Body of pancreas (tissue), 4 donors: ENCODE measurements at regions not wholly inside any gene's neighbourhood (a gene's known extent, or its start where the extent isn't known, plus 50 kb on each side); places are given as distances from the start of the nearest gene placed in this dataset.

Experiments
- ATAC-seq: fragments of 150-250 bp; one replicate; pipeline ENCODE4 v1.9.1; 2016
- DNase-seq, 4 donors: peaks; one replicate each; pipeline ENCODE4 v3.0.0-alpha.2; 2019
- H3K27ac ChIP-seq, 4 donors: fragments of 200-600 bp; sonication (generic); 1 replicate in 3 of 4; 2 replicates in 1 of 4; pipeline versions ENCODE4 v1.5.1 to v1.6.1; 2016 to 2019; ENCODE audit warnings: mild to moderate bottlenecking in 1 of 4, mixed read lengths in 1 of 4, moderate library complexity in 1 of 4
- H3K27me3 ChIP-seq, 2 donors: fragments of 200-600 bp; sonication (generic); one replicate each; pipeline ENCODE4 v1.6.0; 2016; ENCODE audit warnings: mild to moderate bottlenecking in 1 of 2
- H3K36me3 ChIP-seq, 2 donors: fragments of 200-600 bp; sonication (generic); replicated peaks in 1 of 2; 2 replicates each; pipeline ENCODE4 v1.5.1; 2016; ENCODE audit warnings: low read depth in 2 of 2; ENCODE audit not compliant: insufficient read depth in 1 of 2
- H3K4me1 ChIP-seq: fragments of 200-600 bp; sonication (generic); one replicate; pipeline ENCODE4 v1.6.0; 2016
- H3K4me3 ChIP-seq, 2 donors: fragments of 200-600 bp; sonication (generic); 1 replicate in 1 of 2; 2 replicates in 1 of 2; pipeline ENCODE4 v1.5.1; 2016 to 2019
- H3K9me3 ChIP-seq, 3 donors: fragments of 200-600 bp; sonication (generic); 1 replicate in 2 of 3; 2 replicates in 1 of 3; pipeline ENCODE4 v1.5.1; 2016
- POLR2A ChIP-seq, 3 donors: fragments of 450-650 bp; IDR thresholded peaks; one replicate each; pipeline ENCODE4 v1.6.1; 2016; ENCODE audit warnings: antibody characterized with exemption in 3 of 3, mild to moderate bottlenecking in 2 of 3
- WGBS, 2 donors: methylation state at CpG; one replicate each; pipeline ENCODE4 v1.1.5; 2017; 5-methylcytosine and 5-hydroxymethylcytosine counted together
- intact Hi-C: fragments of 100-400 bp; cut with DNase I; formaldehyde crosslinking; loops from one replicate; pipeline ENCODE4 v1.15.1; 2023
- TF ChIP-seq, protein P1 (sequence below), 7 experiments: fragments of 450-650 bp in 4 of 7; fragments of 200-600 bp in 3 of 7; sonication (generic) in 3 of 7; IDR thresholded peaks; one replicate each; pipeline ENCODE4 v1.5.1; 2016 to 2019; ENCODE audit warnings: antibody characterized with exemption in 7 of 7

DNA sequence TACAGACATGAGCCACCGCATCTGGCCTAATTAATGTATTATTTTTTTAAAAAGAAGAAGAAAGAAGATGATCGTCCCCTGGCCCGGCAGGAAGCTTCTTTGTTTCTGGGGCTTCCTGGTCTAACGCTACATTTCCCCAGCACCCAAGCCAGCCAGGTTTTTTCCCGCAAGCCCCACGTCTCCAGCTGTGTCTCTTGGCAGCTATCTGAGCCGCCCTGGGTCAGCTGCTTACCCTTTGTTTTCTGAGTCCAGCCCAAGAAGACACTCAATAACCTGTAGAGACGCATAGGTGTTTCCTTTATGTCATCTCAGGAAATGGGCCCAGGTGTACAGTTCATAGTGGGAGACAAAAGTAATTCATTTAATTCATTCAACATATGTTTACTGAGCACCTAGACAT, 110.2 kb downstream of the MTPAP start:
- DNase-seq (no peak), ATAC-seq (no peak)
- no peak overlapping the region for H3K27ac ChIP-seq
- H3K36me3 ChIP-seq, result no peaks in the 10 kb centered on the region
- H3K27me3 ChIP-seq, result no peaks in the 10 kb centered on the region
- no peak overlapping the region for H3K4me3 ChIP-seq
- no peaks in the 10 kb centered on the region for H3K4me1 ChIP-seq
- H3K9me3 ChIP-seq, result no peaks in the 10 kb centered on the region
- no peak for TF ChIP-seq POLR2A (IDR thresholded peaks at IDR 0.05)
- WGBS, 2 donors, result 56 to 67% methylated on average over 8 of the region's 8 CpGs
- intact Hi-C loops, result no loop called here

- H3K27ac ChIP-seq, result no peak overlapping the region
- H3K36me3 ChIP-seq, result no peaks in the 10 kb centered on the region
- H3K9me3 ChIP-seq, result no peaks in the 10 kb centered on the region
- H3K4me1 ChIP-seq, result no peaks in the 10 kb centered on the region
- DNase-seq, result no peak
- intact Hi-C loops, result no loop called here
- H3K27me3 ChIP-seq, result no peaks in the 10 kb centered on the region
- TF ChIP-seq, protein P1, sequence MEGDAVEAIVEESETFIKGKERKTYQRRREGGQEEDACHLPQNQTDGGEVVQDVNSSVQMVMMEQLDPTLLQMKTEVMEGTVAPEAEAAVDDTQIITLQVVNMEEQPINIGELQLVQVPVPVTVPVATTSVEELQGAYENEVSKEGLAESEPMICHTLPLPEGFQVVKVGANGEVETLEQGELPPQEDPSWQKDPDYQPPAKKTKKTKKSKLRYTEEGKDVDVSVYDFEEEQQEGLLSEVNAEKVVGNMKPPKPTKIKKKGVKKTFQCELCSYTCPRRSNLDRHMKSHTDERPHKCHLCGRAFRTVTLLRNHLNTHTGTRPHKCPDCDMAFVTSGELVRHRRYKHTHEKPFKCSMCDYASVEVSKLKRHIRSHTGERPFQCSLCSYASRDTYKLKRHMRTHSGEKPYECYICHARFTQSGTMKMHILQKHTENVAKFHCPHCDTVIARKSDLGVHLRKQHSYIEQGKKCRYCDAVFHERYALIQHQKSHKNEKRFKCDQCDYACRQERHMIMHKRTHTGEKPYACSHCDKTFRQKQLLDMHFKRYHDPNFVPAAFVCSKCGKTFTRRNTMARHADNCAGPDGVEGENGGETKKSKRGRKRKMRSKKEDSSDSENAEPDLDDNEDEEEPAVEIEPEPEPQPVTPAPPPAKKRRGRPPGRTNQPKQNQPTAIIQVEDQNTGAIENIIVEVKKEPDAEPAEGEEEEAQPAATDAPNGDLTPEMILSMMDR (IDR thresholded peaks at IDR 0.05), result no peak
- no peak for TF ChIP-seq POLR2A (IDR thresholded peaks at IDR 0.05)
- ATAC-seq, result no peak
- 74 to 78% methylated on average over 4 of the region's 4 CpGs for WGBS, 2 donors
- H3K4me3 ChIP-seq, result no peak overlapping the region
Measured at GRCh38 chr10:30233186-30233959, 115.7 kb downstream of the MTPAP start.

- H3K4me3 ChIP-seq, result no peak overlapping the region
- no peak overlapping the region for H3K27ac ChIP-seq
- no peaks in the 10 kb centered on the region for H3K4me1 ChIP-seq
- ATAC-seq (no peak), DNase-seq (no peak)
- no peaks in the 10 kb centered on the region for H3K27me3 ChIP-seq
- TF ChIP-seq, protein P1 (IDR thresholded peaks at IDR 0.05), result no peak
- TF ChIP-seq POLR2A (IDR thresholded peaks at IDR 0.05), result no peak
- WGBS, 2 donors, result 80 to 84% methylated on average over 4 to 5 of the region's 5 CpGs
- no peaks in the 10 kb centered on the region for H3K36me3 ChIP-seq
- intact Hi-C loops, result no loop called here
- H3K9me3 ChIP-seq, result no peaks in the 10 kb centered on the region
Measured at GRCh38 chr10:30231709-30232108, 117.4 kb downstream of the MTPAP start.

DNA sequence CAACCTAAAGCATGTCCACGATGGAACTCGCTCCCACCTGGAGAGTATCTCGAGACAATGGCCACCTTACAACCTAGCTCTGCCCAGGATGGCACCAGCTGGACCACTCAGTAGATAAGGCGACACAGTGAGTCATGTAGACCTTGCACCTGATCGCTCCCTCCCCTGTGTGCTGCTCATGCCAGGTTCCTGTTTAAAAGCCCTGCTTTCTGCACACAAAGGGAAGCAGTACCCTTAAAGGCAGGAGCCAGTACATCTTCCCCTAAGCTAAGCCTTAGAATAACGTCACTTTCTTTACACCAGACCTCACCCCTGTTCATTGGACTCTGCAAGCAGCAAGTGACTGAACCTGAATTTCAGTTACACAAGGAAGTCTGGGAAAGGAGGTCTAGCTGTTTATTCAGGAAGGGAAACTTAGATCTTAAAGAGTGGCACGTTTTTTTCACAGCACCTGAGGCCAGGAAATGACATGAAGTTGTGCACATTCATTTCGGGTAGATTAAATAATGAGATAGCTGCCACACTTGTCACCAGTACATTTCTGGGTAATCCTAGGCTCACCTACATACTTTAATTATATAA, 117.9 kb downstream of the MTPAP start:
- intact Hi-C loops, result no loop called here
- 40 to 41% methylated on average over 8 of the region's 8 CpGs for WGBS, 2 donors
- DNase-seq, result no peak
- Histone ChIP-seq H3K9me3 (no peaks in the 10 kb centered on the region), H3K4me1 (no peaks in the 10 kb centered on the region), H3K27me3 (no peaks in the 10 kb centered on the region), H3K36me3 (no peaks in the 10 kb centered on the region), H3K4me3 (no peak overlapping the region), H3K27ac (no peak overlapping the region)
- no peak for ATAC-seq
- TF ChIP-seq, protein P1 (IDR thresholded peaks at IDR 0.05), result no peak
- TF ChIP-seq POLR2A (IDR thresholded peaks at IDR 0.05), result no peak

- no peak for ATAC-seq
- Histone ChIP-seq H3K36me3 (no peaks in the 10 kb centered on the region), H3K4me1 (no peaks in the 10 kb centered on the region), H3K27me3 (no peaks in the 10 kb centered on the region), H3K27ac (no peak overlapping the region), H3K4me3 (no peak overlapping the region), H3K9me3 (no peaks in the 10 kb centered on the region)
- 60 to 61% methylated on average over 5 of the region's 5 CpGs for WGBS, 2 donors
- DNase-seq, result no peak
- intact Hi-C loops, result no loop called here
- TF ChIP-seq POLR2A (IDR thresholded peaks at IDR 0.05), result no peak
- TF ChIP-seq, protein P1 (IDR thresholded peaks at IDR 0.05), result no peak
Measured at GRCh38 chr10:30229536-30229935, 119.5 kb downstream of the MTPAP start.
